ENCODE measurements at regions not wholly inside any gene's neighbourhood (a gene's known extent, or its start where the extent isn't known, plus 50 kb on each side); places are given as distances from the start of the nearest gene placed in this dataset.

GRCh38 chr11:80054582-80055165 lies 613.8 kb upstream of the TENM4 start:
- Histone ChIP-seq H3K27ac (ENCODE audit: insufficient read length, low read depth, low read length) (no peak overlapping the region), H3K9me3 (ENCODE audit: control insufficient read depth, low read depth, low read length) (no peaks in the 10 kb centered on the region), H2BK5ac (ENCODE audit: insufficient read length, low read length) (no peak overlapping the region), H4K5ac (ENCODE audit: insufficient read length, low read depth, low read length) (no peak overlapping the region), H2BK15ac (ENCODE audit: low read depth, low read length) (no peak overlapping the region), H3T11ph (ENCODE audit: low read length) (no peak overlapping the region), H4K91ac (ENCODE audit: insufficient read length, low read depth, low read length) (no peak overlapping the region), H3K23me2 (ENCODE audit: insufficient read length, low read depth, low read length, poor library complexity, severe bottlenecking) (no peaks in the 10 kb centered on the region), H3K56ac (ENCODE audit: insufficient read length, low read depth, low read length) (no peak overlapping the region), H3K79me2 (ENCODE audit: insufficient read depth, low read length) (no peaks in the 10 kb centered on the region), H3K14ac (ENCODE audit: insufficient read depth, low read length) (no peak overlapping the region), H3K27me3 (ENCODE audit: insufficient read depth, low read length) (no peaks in the 10 kb centered on the region), H2AK5ac (ENCODE audit: insufficient read length, low read length) (no peak overlapping the region), H3K4me2 (ENCODE audit: insufficient read depth, insufficient read length, low read length) (no peak overlapping the region), H3K9ac (ENCODE audit: extremely low read depth, insufficient read length, low read length) (no peak overlapping the region), H3K23ac (ENCODE audit: insufficient read length, low read depth, low read length) (no peak overlapping the region), H3K18ac (ENCODE audit: insufficient read length, low read depth, low read length) (no peak overlapping the region), H4K20me1 (ENCODE audit: control insufficient read depth, insufficient read depth, insufficient read length) (no peaks in the 10 kb centered on the region), H2BK12ac (ENCODE audit: insufficient read length, low read depth, low read length) (no peak overlapping the region), H2AFZ (ENCODE audit: low read length) (no peak overlapping the region), H2BK120ac (ENCODE audit: low read depth, low read length, poor library complexity, severe bottlenecking) (no peak overlapping the region), H4K8ac (replicated peaks; ENCODE audit: insufficient read length, low read depth, low read length) (no peak overlapping the region), H3K79me1 (ENCODE audit: insufficient read depth, low read depth, low read length, poor library complexity, severe bottlenecking) (no peaks in the 10 kb centered on the region), H2BK20ac (ENCODE audit: low read depth, low read length, poor library complexity, severe bottlenecking) (no peak overlapping the region), H3K4me1 (ENCODE audit: insufficient read depth, low read length) (no peaks in the 10 kb centered on the region), H3K4ac (ENCODE audit: low read depth, low read length) (no peak overlapping the region)
- no peak overlapping the region for H3K4me3 Mint-ChIP-seq
- no peaks in the 10 kb centered on the region for H3K36me3 Mint-ChIP-seq (ENCODE audit: insufficient read depth in 1 of 3, low read depth in 3 of 3)
- H3K9me3 Mint-ChIP-seq = no peaks in the 10 kb centered on the region
- H3K4me1 Mint-ChIP-seq = no peaks in the 10 kb centered on the region
- no peaks in the 10 kb centered on the region for H3K27me3 Mint-ChIP-seq (ENCODE audit: low read depth)
- DNase-seq = no peak
- H3K27ac Mint-ChIP-seq = no peak overlapping the region
- TF ChIP-seq CTCF (conservative IDR thresholded peaks at IDR 0.05) = no peak
- WGBS (ENCODE audit: extremely low coverage, insufficient read length, low lambda C conversion rate) = no CpG with 5 or more reads among the region's 3 CpGs

All from H9 (cell line).